Upper lobe of left lung (tissue), 4 donors: ENCODE measurements at regions not wholly inside any gene's neighbourhood (a gene's known extent, or its start where the extent isn't known, plus 50 kb on each side); places are given as distances from the start of the nearest gene placed in this dataset.

ENCODE experiments used
- EP300 ChIP-seq, 4 donors: sonication (generic); formaldehyde crosslinking; IDR thresholded peaks; one replicate each; pipeline ENCODE4 v1.5.1; 2017; ENCODE audit warnings: antibody characterized with exemption in 4 of 4, control low read depth in 2 of 4
- TF ChIP-seq, protein P1 (sequence below), 6 experiments: fragments of 450-650 bp in 4 of 6; fragments of 200-600 bp in 2 of 6; sonication (generic) in 2 of 6; IDR thresholded peaks; one replicate each; pipeline ENCODE4 v1.5.1; 2016 to 2019; ENCODE audit warnings: antibody characterized with exemption in 6 of 6

DNA sequence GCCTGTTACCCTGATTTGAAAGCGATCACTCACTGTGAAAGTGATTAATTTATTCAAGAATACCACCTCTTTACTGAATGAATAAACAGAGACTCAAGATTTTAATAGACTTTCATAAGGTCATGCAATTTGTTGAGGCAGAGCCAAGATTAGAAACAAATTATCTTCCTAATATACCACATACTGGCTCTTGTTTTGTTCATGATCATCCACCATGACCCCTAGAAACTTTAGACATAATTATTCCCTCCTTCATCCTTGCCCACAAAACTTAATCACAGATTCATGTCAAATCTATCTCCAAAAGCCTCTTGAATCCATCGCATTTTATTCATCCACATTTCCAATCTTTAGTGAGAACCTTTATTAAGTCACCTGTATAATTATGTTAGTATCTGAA lies 152.3 kb downstream of the ATXN7L3B start:
- TF ChIP-seq, protein P1, sequence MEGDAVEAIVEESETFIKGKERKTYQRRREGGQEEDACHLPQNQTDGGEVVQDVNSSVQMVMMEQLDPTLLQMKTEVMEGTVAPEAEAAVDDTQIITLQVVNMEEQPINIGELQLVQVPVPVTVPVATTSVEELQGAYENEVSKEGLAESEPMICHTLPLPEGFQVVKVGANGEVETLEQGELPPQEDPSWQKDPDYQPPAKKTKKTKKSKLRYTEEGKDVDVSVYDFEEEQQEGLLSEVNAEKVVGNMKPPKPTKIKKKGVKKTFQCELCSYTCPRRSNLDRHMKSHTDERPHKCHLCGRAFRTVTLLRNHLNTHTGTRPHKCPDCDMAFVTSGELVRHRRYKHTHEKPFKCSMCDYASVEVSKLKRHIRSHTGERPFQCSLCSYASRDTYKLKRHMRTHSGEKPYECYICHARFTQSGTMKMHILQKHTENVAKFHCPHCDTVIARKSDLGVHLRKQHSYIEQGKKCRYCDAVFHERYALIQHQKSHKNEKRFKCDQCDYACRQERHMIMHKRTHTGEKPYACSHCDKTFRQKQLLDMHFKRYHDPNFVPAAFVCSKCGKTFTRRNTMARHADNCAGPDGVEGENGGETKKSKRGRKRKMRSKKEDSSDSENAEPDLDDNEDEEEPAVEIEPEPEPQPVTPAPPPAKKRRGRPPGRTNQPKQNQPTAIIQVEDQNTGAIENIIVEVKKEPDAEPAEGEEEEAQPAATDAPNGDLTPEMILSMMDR (IDR thresholded peaks at IDR 0.05): no peak
- no peak for TF ChIP-seq EP300 (IDR thresholded peaks at IDR 0.05)
